Large intestine (tissue), 3 donors: ENCODE measurements at regions not wholly inside any gene's neighbourhood (a gene's known extent, or its start where the extent isn't known, plus 50 kb on each side); places are given as distances from the start of the nearest gene placed in this dataset.

Experiments used
- DNase-seq, 2 donors: peaks; one replicate each; pipeline versions ENCODE4 v3.0.0 to v3.0.0-alpha.2; 2013
- H3K27ac ChIP-seq: one replicate; pipeline ENCODE4 v1.5.1; 2013; ENCODE audit warnings: low read length
- H3K27me3 ChIP-seq: 2 replicates; pipeline ENCODE4 v1.6.1; 2013; ENCODE audit warnings: low read length; ENCODE audit not compliant: control insufficient read depth, insufficient read depth
- H3K36me3 ChIP-seq: 2 replicates; pipeline ENCODE4 v1.6.1; 2013; ENCODE audit warnings: low read length; ENCODE audit not compliant: control insufficient read depth, insufficient read depth
- H3K4me1 ChIP-seq: one replicate; pipeline ENCODE4 v1.6.1; 2013; ENCODE audit warnings: low read length; ENCODE audit not compliant: control insufficient read depth, insufficient read depth
- H3K4me3 ChIP-seq: one replicate; pipeline ENCODE4 v1.5.1; 2013; ENCODE audit warnings: low read length
- H3K9me3 ChIP-seq: one replicate; pipeline ENCODE4 v1.6.1; 2013; ENCODE audit warnings: mild to moderate bottlenecking, low read depth, low read length, moderate library complexity; ENCODE audit not compliant: control insufficient read depth
- WGBS: methylation state at CpG from one replicate; pipeline ENCODE4 v1.1.5; 2013; ENCODE audit warnings: low lambda C conversion rate; ENCODE audit not compliant: insufficient coverage; 5-methylcytosine and 5-hydroxymethylcytosine counted together

GRCh38 chr14:71726580-71727021 lies 205.6 kb upstream of the RGS6 start:
- WGBS: no CpG with 5 or more reads among the region's 3 CpGs
- Histone ChIP-seq H3K27ac (no peak overlapping the region), H3K4me3 (no peak overlapping the region), H3K36me3 (peaks cover 49% of the 10 kb centered on the region), H3K9me3 (no peaks in the 10 kb centered on the region), H3K27me3 (no peaks in the 10 kb centered on the region), H3K4me1 (no peaks in the 10 kb centered on the region)
- no peak for DNase-seq

GRCh38 chr14:71728386-71728785 lies 203.8 kb upstream of the RGS6 start:
- no peak for DNase-seq
- H3K27me3 ChIP-seq: no peaks in the 10 kb centered on the region
- no peak overlapping the region for H3K4me3 ChIP-seq
- no peaks in the 10 kb centered on the region for H3K9me3 ChIP-seq
- H3K36me3 ChIP-seq: peaks cover 55% of the 10 kb centered on the region
- no peak overlapping the region for H3K27ac ChIP-seq
- H3K4me1 ChIP-seq: no peaks in the 10 kb centered on the region
- WGBS: no CpG with 5 or more reads among the region's 3 CpGs

- WGBS: 100% methylated on average over 1 of the region's 3 CpGs
Observed at GRCh38 chr14:71729596-71729995, 202.6 kb upstream of the RGS6 start.

GRCh38 chr14:71730471-71730870 lies 201.8 kb upstream of the RGS6 start:
- DNase-seq: no peak
- no peaks in the 10 kb centered on the region for H3K27me3 ChIP-seq
- no peaks in the 10 kb centered on the region for H3K4me1 ChIP-seq
- H3K4me3 ChIP-seq: no peak overlapping the region
- WGBS: no CpG with 5 or more reads among the region's 1 CpG
- no peak overlapping the region for H3K27ac ChIP-seq
- H3K36me3 ChIP-seq: peaks cover 60% of the 10 kb centered on the region
- no peaks in the 10 kb centered on the region for H3K9me3 ChIP-seq

More at GRCh38 chr14:71729596-71729995, 202.6 kb upstream of the RGS6 start:
- Histone ChIP-seq H3K4me1 (no peaks in the 10 kb centered on the region), H3K27me3 (no peaks in the 10 kb centered on the region), H3K36me3 (peaks cover 56% of the 10 kb centered on the region), H3K9me3 (no peaks in the 10 kb centered on the region), H3K4me3 (no peak overlapping the region), H3K27ac (no peak overlapping the region)
- DNase-seq: no peak

- no peak for DNase-seq
- WGBS: 100% methylated on average over 3 of the region's 5 CpGs
- Histone ChIP-seq H3K27ac (no peak overlapping the region), H3K4me3 (no peak overlapping the region), H3K27me3 (no peaks in the 10 kb centered on the region), H3K36me3 (peaks cover 62% of the 10 kb centered on the region), H3K9me3 (no peaks in the 10 kb centered on the region), H3K4me1 (no peaks in the 10 kb centered on the region)
Observed at GRCh38 chr14:71731096-71731495, 201.1 kb upstream of the RGS6 start.

- WGBS: no CpG with 5 or more reads among the region's 6 CpGs
- H3K9me3 ChIP-seq: no peaks in the 10 kb centered on the region
- no peaks in the 10 kb centered on the region for H3K27me3 ChIP-seq
- no peak for DNase-seq
- peaks cover 74% of the 10 kb centered on the region for H3K36me3 ChIP-seq
- no peak overlapping the region for H3K4me3 ChIP-seq
- no peak overlapping the region for H3K27ac ChIP-seq
- no peaks in the 10 kb centered on the region for H3K4me1 ChIP-seq
Observed at GRCh38 chr14:71733210-71733883, 198.9 kb upstream of the RGS6 start.

- Histone ChIP-seq H3K36me3 (peaks cover 77% of the 10 kb centered on the region), H3K27me3 (no peaks in the 10 kb centered on the region), H3K4me1 (peaks cover 2% of the 10 kb centered on the region), H3K4me3 (no peak overlapping the region), H3K9me3 (no peaks in the 10 kb centered on the region), H3K27ac (no peak overlapping the region)
- DNase-seq: no peak
- whole genome bisulfite sequencing: no CpG with 5 or more reads among the region's 14 CpGs
Observed at GRCh38 chr14:71734076-71734475, 198.2 kb upstream of the RGS6 start.

GRCh38 chr14:71734885-71735284 lies 197.3 kb upstream of the RGS6 start:
- WGBS: no CpG with 5 or more reads among the region's 2 CpGs
- H3K27ac ChIP-seq: no peak overlapping the region
- H3K27me3 ChIP-seq: no peaks in the 10 kb centered on the region
- DNase-seq: no peak
- no peak overlapping the region for H3K4me3 ChIP-seq
- H3K4me1 ChIP-seq: peaks cover 3% of the 10 kb centered on the region
- peaks cover 75% of the 10 kb centered on the region for H3K36me3 ChIP-seq
- H3K9me3 ChIP-seq: no peaks in the 10 kb centered on the region

- no CpG with 5 or more reads among the region's 3 CpGs for WGBS
- peaks cover 49% of the 10 kb centered on the region for H3K36me3 ChIP-seq
- no peaks in the 10 kb centered on the region for H3K9me3 ChIP-seq
- peaks cover 3% of the 10 kb centered on the region for H3K4me1 ChIP-seq
- H3K27ac ChIP-seq: no peak overlapping the region
- no peak for DNase-seq
- no peaks in the 10 kb centered on the region for H3K27me3 ChIP-seq
- no peak overlapping the region for H3K4me3 ChIP-seq
Observed at GRCh38 chr14:71737760-71738159, 194.5 kb upstream of the RGS6 start.

- H3K27ac ChIP-seq: peak overlapping the region; percentile 40
- no peaks in the 10 kb centered on the region for H3K27me3 ChIP-seq
- no peaks in the 10 kb centered on the region for H3K9me3 ChIP-seq
- H3K4me1 ChIP-seq: peaks cover 3% of the 10 kb centered on the region
- peaks cover 41% of the 10 kb centered on the region for H3K36me3 ChIP-seq
- WGBS: no CpG with 5 or more reads among the region's 5 CpGs
- no peak overlapping the region for H3K4me3 ChIP-seq
- peak; percentile 78 to 85 for DNase-seq
Observed at GRCh38 chr14:71739273-71739990, 192.8 kb upstream of the RGS6 start.
